HG03565 (cell line): ENCODE measurements at regions not wholly inside any gene's neighbourhood (a gene's known extent, or its start where the extent isn't known, plus 50 kb on each side); places are given as distances from the start of the nearest gene placed in this dataset.
"Not testable (repeated sequence)": the region's sequence is repeated elsewhere in the genome, so short reads cannot be mapped to it uniquely, and the experiment has no call there.

ENCODE experiments used
- ATAC-seq: cut with Tn5 transposase; IDR thresholded peaks from one replicate; pipeline ENCODE4 v1.9.1; 2021; ENCODE audit warnings: mild to moderate bottlenecking, moderate library complexity; ENCODE audit not compliant: unreplicated experiment

DNA sequence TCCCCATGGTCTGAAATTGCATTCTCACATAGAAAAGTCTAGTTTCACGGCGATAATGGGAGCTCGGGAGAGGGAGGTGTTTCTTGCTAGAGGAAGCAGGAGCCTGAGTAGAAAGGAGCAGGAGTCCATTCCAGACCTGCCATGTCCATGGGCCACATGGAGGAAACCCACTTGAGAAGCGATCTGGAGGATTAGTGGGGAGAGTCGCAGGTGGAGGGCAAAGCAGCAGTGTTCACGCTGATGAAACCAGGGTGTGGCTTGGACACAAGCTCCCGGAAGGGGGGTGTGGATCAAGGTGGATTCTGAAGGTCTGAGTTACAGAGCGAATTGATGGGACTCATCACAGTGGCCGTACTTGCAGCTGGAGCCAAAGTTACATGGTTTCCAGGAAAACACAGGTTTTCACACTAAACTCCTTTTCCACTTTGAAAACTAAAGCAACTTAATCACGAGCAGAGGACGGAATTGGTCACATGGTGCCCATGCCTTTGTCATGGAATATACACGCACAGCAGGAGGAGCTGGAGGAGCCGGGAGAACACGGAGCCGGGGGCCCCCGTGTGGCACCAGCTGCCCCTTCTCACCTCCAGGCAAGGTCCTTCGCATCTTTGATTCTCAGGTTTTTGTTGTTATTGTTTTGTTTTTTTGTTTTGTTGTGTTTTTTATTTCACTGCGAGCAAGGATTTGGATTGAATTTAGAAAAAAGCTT is 255.1 kb upstream of the MYT1L start:
- no peak for ATAC-seq

DNA sequence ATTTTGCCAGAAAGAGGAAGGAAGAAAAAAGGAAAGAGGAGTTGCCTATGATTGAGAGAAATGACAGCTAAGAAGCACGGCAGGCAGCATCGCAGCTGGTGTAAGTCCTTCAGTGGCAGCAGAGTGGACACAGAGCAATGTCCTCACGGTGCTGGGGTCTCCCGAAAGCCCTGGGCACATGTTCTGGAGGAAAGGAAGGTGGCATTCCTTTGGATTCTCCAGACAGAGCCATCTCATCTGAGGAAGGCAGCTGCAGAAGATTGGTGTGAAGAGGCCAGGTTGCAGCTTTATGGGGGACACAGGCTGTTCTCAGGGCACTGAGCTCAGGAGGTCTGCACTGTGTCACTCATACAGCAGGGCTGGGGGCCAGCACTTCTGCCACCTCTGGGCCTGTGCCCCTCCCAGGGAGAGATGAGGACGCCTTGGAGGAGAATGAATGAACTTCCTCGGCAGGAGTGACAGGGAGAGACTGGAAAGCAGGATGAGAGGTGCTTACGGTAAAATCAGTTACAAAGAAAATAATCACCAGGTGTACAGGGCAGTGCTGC is 252.0 kb upstream of the MYT1L start:
- ATAC-seq, result no peak

DNA sequence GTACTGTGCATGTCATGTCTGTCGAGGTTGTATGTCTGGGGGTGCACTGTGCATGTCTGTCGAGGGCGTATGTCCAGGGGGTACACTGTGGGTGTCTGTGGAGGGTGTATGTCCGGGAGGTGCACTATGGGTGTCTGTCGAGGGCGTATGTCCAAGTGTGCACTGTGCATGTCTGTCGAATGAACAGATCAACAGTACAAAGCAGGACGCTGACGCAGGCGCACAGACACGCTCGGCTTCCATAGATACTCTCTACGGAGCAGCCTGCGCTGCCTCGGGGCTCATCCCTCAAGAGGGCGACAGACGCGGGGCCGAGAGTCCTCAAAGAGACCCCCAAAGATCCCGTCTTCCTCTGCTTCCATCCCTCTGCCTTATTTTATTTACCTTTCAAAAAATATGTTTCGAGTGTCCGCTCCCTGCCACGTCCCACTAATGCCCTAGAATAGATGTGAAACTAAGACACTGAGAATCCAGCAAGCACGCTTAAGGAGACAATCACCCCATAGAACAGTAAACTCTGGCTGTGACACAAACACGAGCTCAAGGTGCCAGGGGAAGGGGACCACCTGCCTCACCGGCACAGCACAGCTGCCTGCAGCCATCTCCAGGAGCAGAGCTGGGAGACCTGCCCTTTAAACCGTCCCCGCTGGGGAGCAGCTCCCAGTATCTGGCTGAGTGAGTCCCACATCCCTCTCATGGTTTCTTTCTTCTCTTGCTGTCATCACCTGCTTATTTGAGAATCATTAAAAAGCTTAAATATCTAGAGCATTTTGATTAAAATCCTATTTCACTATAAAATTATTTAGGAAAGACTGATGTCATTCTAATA is 250.5 kb upstream of the MYT1L start:
- ATAC-seq, result no peak

DNA sequence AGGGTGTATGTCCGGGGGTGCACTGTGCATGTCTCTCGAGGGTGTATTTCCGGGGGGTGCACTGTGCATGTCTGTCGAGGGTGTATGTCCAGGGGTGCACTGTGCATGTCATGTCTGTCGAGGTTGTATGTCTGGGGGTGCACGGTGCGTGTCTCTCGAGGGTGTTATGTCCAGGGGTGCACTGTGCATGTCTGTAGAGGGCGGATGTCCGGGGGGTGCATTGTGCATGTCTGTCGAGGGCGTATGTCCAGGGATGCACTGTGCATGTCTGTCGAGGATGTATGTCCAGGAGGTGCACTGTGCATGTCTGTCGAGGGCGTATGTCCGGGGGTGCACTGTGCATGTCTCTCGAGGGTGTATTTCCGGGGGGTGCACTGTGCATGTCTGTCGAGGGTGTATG is 249.8 kb upstream of the MYT1L start:
- ATAC-seq, result not testable (repeated sequence)

DNA sequence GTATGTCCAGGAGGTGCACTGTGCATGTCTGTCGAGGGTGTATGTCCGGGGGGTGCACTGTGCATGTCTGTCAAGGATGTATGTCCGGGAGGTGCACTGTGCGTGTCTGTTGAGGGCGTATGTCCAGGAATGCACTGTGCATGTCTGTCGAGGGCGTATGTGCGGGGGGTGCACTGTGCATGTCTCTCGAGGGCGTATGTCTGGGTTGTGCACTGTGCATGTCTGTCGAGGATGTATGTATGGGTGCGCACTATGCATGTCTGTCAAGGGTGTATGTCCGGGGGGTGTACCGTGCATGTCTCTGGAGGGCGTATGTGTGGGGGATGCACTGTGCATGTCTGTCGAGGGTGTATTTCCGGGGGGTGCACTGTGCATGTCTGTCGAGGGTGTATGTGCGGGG is 249.3 kb upstream of the MYT1L start:
- ATAC-seq, result no peak

DNA sequence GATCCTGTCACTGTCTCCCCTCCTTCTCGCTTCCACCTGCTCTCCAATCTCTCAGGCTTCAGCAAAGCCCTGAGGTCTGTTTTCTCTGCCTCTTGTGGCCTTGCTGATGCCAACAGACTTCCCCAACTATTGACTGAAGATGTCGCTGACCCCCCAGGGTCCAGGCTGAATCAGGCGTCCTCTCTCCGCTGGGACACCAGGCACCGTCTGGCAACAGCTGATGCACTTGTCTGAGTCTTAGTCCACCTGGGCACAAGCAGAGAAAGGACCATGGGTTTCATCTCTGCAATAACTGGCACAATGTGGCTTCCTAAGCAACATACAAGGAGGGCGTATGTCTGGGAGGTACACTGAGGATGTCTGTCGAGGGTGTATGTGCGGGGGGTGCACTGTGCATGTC is 248.7 kb upstream of the MYT1L start:
- no peak for ATAC-seq

DNA sequence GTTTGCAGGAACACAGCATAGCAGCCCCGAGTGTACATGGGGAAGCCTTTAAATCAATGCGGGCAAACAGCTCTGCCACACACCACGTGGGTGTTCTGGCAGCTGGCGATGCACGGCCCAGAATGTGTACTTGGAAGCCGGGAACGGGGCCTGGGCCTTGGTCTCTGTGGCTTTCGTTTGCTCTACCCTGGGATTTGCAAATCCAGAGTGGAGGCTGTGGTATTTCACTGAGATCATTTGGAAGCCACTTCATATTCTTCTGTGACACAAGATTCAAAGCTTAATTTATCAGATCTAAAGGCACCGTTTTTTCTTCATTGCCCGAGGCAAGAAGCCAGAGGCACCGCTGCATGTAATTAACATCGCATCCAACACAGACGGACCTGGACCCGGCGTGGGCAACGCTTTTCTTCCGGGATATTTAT is 246.3 kb upstream of the MYT1L start:
- ATAC-seq, result no peak

DNA sequence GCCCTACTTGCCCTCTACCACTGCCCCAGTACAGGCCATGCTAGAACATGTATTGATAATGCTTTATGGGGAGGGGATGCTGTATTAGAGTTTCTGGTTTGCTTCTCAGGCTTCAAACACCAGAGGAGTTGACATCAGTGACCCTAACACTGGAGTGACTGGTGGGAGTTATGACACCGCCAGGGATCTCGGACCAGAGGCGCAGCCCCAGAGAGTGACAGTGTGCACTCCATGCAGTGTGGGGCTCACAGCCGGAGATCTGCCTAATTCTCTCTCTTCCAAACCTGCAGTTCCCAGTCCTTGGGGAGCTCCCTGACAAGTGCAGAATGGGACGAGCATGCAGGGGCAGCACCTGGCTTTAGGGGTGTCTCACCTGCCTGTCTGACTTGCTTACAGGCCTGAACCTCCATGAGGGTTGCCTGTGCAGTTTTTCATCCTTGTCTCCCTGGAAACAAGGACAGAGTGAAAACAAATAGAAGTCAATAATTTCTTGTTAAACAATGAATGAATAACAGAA is 244.9 kb upstream of the MYT1L start:
- no peak for ATAC-seq

DNA sequence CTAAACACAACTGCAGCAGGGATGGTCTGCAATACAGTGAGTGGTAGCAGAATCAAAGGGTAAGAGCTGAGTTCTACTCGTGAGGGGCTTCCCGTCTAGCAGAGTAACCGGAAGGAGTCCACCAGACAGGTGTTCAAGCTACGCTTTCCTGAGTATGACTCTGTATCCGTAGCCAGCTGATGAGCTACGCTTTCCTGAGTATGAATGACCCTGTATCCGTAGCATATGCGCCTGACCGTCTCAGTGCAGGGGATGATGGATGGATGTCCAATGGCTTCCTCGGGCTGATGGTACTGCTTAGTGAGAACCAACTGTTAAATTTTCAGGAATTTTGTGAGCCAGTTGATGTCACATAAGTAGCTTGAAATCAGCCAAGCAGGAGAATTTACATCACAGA is 244.1 kb upstream of the MYT1L start:
- no peak for ATAC-seq

DNA sequence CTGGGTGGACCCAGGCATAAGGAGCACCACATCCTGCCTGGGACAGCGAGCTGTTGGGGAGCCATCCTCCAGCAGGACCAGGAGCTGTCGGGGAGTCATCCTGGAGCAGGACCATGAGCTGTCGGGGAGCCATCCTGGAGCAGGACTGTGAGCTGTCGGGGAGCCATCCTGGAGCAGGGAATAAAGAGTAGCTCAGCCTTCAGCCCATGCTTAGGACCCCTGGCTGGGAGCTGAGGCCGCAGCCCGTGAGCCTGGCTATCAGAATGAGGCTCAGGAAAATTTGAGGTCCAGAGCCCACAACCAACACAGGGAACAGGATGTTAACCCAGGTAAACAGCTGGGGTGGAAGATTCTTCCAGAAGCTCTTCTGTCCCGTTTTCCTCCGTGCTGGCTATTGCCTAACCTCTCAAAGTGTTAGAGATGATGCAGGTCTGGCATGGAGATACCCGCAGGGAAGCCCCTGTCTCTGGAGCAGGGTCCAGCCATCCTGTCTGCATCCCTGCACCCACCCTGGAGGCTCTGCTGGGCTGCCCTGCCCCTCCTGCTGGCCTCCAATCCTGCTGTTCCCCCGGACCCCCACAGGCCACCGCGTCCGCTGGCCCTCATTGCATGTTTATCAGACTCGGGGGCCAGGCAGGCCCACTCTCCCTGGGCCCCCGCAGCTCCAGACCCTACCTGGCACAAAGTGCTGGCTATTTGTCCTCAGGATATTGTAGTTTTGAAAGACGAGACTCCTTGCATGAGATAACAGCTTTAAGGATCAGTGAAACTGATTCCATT is 243.5 kb upstream of the MYT1L start:
- ATAC-seq, result no peak

DNA sequence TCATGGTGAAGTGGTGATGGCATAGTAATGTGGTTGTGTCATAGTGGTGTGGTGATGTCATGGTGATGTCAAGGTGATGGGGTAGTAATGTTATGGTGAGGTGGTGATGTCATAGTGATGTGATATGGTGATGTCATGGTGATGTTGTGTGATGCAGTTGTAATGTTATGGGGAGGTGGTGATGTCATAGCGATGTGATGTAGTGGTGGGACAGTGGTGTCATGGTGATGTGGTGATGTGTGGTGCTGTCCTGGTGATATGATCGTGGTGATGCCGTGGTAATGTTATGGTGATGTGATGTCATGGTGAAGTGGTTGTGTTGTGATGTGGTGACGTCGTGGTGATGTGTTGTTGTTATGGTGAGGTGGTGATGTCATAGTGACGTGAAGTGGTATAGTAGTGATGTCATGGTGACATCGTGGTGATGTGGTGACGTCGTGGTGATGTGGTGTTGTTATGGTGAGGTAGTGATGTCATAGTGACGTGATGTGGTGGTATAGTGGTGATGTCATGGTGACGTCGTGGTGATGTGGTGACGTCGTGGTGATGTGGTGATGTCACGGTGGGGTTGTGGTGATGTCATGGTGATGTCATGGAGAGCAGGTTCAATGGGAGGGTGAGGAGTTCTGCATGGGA is 242.7 kb upstream of the MYT1L start:
- no peak for ATAC-seq

DNA sequence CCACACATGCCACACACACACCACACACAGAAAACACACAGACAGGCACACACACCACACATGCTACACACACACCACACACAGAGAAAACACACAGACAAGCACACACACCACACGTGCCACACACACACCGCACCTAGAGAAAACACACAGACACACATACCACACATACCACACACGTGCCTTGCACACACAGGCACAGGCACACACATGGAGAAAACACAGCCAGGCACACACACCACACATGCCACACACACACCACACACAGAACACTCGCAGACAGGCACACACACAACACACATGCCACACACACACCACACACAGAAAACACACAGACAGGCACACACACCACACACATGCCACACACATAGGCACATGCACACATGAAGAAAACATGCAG is 242.1 kb upstream of the MYT1L start:
- ATAC-seq, result no peak

DNA sequence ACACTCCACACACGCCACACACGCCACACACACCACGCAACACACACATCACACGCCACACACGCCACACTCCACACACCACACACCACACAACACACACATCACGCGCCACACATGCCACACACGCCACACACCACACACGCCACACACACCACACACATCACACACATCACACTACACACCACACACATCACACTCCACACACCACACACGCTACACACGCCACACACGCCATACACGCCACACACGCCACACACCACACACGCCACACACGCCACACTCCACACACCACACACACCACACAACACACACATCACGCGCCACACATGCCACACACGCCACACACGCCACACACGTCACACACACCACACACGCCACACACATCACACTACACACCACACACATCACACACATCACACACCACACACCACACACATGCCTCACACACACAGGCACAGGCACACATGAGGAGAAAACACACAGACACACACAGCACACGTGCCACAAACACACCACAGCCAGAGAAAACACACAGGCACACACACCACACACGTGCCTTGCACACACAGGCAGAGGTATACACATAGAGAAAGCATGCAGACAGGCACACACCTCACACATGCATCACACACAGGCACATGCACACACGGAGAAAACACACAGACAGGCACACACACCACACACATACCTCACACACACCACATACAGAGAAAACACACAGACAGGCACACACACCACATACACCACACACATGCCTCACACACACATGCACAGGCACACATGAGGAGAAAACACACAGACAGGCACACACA is 241.5 kb upstream of the MYT1L start:
- ATAC-seq, result no peak

DNA sequence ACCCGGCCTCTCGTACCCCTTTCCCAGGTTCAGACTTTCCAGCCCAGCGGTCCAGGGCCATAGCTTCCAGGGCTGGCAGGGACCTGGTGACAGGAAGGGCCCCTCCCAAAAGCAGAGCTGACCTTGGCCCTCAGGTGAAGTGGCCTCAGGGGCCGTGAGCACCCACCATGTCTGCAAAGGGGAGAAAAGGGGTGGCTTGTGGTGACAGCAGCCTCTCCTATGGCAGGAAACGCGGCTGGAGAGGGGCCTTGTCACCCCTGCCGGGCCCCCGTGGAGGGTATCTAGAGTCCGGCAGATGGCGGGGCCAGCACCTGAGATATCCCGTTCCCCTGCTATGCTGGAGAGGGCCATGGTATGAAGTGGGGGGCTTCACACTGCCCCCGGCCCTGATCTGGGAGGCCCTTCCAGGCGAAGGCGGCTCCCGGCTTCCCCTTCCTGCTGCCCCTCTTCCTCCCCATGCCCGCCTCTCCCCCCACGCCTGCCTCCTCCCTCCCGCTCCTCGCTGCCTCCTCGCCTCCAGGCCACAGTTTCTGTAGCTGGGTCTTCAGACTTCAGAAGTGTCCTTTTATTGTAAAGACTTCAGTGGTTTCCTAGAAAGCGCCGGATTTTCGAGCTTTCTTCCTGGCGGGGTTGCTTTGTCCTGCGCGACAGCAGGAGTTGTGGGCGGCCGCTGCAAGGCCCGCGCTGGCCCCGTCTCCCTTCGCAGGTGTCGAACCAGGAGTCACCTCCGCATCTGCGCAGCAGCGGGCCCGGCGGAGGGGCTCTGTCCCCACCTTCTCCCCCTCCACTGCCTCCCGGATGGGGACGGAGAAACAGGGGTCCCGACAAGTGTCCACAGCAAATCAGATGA is 240.5 kb upstream of the MYT1L start:
- ATAC-seq, result no peak

DNA sequence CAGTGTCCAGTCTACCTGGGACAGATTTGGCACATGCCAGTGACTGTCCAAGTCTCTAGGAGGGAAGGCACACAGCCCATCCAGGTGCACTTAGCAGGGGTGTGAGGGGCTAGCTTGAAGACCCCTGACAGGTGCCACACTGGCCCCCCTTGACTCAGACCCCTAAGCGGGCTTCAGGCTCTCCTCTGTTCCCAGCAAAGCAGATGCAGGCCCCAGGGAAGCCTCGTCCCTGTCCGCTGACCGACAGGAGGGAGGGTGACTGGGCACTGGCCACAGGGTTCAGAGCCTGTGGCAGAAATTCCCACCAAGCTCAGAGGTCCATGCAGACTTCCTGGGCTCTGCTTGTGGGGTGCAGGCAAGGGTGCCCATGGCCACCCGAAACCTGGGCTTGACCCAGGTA is 239.8 kb upstream of the MYT1L start:
- ATAC-seq, result no peak

DNA sequence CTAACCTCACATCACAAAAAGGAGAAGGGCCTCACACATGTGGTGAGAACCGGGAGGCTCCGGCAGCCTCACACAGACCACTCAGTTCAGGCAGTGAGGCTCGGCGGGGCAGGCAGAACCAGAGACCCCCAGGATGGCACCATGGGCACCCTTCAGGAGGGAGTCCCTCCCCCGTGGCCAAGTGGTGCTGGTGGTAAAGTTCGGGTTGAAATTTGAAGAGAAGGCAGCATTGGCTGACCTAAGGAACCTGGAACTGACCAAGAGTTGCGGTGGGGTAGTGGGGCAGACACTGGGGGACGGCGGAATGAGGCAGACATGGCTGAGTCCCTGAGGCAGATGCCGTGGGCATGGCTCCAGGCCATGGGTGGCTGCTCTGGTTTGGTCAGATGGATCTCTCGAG is 239.3 kb upstream of the MYT1L start:
- ATAC-seq, result no peak

DNA sequence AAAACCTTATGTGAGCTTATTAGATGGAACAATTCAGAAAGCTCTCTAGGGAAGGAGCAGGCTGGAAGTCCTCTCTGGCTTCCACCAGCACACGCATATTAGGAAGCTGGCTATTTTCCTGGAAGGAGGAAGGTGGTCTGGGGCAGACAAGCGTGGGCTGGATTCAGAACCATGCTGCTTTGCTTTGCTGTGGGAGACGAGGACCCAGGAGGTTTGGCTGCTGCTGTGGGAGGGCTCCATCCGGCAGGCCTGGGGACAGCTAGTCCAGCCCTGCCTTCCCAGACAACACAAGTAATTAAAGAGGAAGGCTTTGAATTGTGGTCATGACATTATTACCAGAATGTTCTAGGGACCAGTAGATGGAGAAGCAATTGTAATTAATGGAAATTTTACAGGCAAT is 238.8 kb upstream of the MYT1L start:
- ATAC-seq, result no peak

DNA sequence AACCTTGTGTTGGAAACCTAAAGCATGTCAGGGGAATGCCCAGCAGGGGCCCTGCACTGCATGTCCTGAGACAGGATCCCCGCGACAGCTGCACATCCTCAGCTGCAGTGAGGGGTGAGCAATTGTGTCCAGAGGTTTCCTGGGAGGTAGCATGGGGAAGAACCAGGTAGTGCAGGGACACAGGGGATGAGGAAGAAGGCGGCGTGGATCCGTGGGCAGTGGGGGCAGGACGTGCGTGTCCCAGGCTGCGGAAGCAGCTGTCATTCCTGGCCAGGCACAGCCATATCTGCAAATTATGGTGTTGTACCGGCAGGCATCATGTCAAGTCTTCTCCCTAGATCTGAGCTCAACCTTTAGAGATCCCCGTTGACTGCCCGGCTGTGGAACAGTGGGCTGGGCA is 238.2 kb upstream of the MYT1L start:
- no peak for ATAC-seq

DNA sequence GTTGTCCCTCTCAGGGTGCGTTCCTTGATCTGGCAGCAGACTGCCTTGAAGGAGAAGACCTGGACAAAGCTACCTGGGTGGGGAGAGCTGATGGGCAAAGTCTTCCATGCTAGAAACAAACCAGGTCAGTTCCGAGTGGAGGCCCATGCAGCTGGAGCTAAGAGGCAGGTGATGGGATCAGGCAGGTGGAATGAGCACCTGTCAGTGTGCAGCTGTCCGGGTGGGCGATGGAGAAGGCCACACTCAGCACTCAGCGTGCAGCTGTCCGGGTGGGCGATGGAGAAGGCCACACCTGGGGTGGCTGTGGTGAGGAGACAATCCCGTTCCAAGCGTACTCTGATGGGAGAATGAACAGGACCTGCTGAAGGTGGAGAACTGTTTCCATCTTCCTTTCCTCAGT is 237.3 kb upstream of the MYT1L start:
- ATAC-seq, result no peak
